GM10248 (cell line): ENCODE measurements at regions not wholly inside any gene's neighbourhood (a gene's known extent, or its start where the extent isn't known, plus 50 kb on each side); places are given as distances from the start of the nearest gene placed in this dataset.

Source experiments
- CTCF ChIA-PET: fragments of 300-600 bp; sonication (Branson Sonifier 250); formaldehyde crosslinking; extraction: SDS; loops from one replicate; lab custom pipeline; 2021; ENCODE audit warnings: antibody characterized with exemption; lab: Yijun Ruan, JAX
- POLR2A ChIA-PET: fragments of 350-650 bp; sonication (Branson Sonifier 250); formaldehyde crosslinking; extraction: SDS; loops from one replicate; lab custom pipeline; 2020; ENCODE audit warnings: antibody characterized with exemption; lab: Yijun Ruan, JAX
- DNase-seq: peaks from one replicate; pipeline ENCODE4 v3.0.0; 2012; ENCODE audit errors: extremely low spot score
- CTCF ChIP-seq: IDR thresholded peaks from 2 replicates; pipeline ENCODE4 v1.5.1; 2012; ENCODE audit warnings: mild to moderate bottlenecking, low read depth; ENCODE audit errors: extremely low read depth, missing control alignments, control extremely low read depth

- POLR2A ChIA-PET, result no interaction called here
- DNase-seq, result no peak
- TF ChIP-seq CTCF, result no peak
- CTCF ChIA-PET, result no interaction called here
Observed at GRCh38 chr1:58844176-58844575, 60.3 kb upstream of the JUN start.

GRCh38 chr1:58845942-58846341 is 62.1 kb upstream of the JUN start:
- POLR2A ChIA-PET, result no interaction called here
- CTCF ChIA-PET, result interaction anchor here (1.0 to 1.4 kb wide), 3 partner anchors 9 to 26 kb away, joined by 3 to 5 read pairs (median 4); no protein-coding TSS in a partner anchor
- no peak for TF ChIP-seq CTCF
- no peak for DNase-seq

GRCh38 chr1:58848818-58849411 is 65.1 kb upstream of the JUN start:
- DNase-seq, result no peak
- ChIA-PET CTCF (interaction anchor here (0.7 to 1.6 kb wide), 3 partner anchors 9 to 13 kb away, joined by 3 to 8 read pairs (median 4); no protein-coding TSS in a partner anchor), POLR2A (no interaction called here)
- TF ChIP-seq CTCF, result no peak

- no peak for TF ChIP-seq CTCF
- ChIA-PET CTCF (interaction anchor here (1.6 kb wide), 1 partner anchor 9 kb away, joined by 8 read pairs; no protein-coding TSS in a partner anchor), POLR2A (no interaction called here)
- no peak for DNase-seq
Observed at GRCh38 chr1:58849551-58849950, 65.7 kb upstream of the JUN start.

- CTCF ChIA-PET, result no interaction called here
- POLR2A ChIA-PET, result no interaction called here
- no peak for TF ChIP-seq CTCF
- DNase-seq, result no peak
Observed at GRCh38 chr1:58850636-58851035, 66.8 kb upstream of the JUN start.

GRCh38 chr1:58852731-58853485 is 69.1 kb upstream of the JUN start:
- DNase-seq, result no peak
- ChIA-PET CTCF (interaction anchor here (1.2 kb wide), 2 partner anchors 10 to 64 kb away, joined by 3 to 4 read pairs; no protein-coding TSS in a partner anchor), POLR2A (no interaction called here)
- TF ChIP-seq CTCF, result no peak
